DMS 273 (cell line): ENCODE measurements at regions not wholly inside any gene's neighbourhood (a gene's known extent, or its start where the extent isn't known, plus 50 kb on each side); places are given as distances from the start of the nearest gene placed in this dataset.

ENCODE experiments used
- DNase-seq: peaks from one replicate; lab custom pipeline; 2025; ENCODE audit not compliant: unreplicated experiment; lab: John Stamatoyannopoulos, UW

DNA sequence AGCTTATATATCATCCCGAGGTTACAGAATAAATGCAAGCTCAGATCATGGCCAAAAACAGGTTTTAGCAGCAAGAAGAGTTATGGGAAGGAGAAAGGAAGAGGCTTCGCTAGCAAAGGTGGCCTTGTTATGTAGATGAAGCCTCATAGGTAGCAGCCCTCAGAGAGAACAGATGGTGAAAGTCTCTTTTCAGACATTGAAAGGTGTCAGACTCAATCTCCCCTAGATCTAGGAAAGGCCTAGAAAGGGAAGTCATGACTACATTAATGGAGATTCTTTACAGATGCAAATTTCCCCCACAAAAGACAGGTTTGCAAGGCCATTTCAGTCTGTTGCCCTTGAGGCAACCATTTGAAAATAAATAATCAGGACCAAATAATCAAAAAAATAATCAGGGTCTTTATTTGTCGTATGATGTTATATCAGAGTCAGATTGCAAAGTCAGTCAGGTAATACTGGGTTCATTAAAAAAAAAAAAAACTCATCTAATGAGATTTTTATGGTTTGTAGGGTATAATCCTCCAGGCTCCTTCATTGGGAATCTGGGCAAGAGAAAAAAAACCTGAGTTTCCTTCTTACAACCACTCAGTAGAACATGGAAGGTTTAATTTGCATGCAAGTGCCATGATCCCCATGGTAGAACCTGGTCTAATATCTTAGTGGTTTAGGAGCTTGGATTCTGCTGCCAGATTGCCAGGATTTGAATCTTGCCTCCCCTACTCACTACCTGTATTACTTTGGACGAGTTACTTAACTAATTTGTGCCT, 50.8 kb upstream of the HTR2A start:
- DNase-seq, result no peak
